Iris pigment epithelial cell (primary cell): ENCODE measurements at regions not wholly inside any gene's neighbourhood (a gene's known extent, or its start where the extent isn't known, plus 50 kb on each side); places are given as distances from the start of the nearest gene placed in this dataset.

ENCODE experiments used
- DNase-seq: peaks from one replicate; pipeline ENCODE4 v3.0.0-alpha.2; 2011; ENCODE audit warnings: low read depth

- no peak for DNase-seq
These were observed 52.0 kb upstream of the IRX6 start for GRCh38 chr16:55271945-55272513.

DNA sequence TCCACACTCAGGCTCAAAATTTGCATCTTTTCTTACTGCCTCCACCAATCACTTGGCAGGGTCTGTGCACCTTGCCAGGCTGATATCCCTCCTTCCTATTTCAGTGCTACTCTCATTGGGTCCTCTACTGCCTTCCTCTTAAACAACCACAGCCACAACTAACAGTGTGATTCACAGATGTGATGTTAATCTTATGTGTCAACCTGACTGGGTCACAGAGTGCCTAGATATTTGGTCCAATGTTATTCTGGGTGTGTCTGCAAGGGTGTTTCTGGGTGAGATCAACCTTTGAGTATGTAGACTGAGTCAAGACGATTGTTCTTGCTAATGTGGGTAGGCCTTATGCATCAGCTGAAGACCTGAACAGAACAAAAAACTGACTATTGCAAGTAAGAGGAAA is 51.3 kb upstream of the IRX6 start:
- no peak for DNase-seq

- DNase-seq: no peak
These were observed 50.6 kb upstream of the IRX6 start for GRCh38 chr16:55273356-55273755.

GRCh38 chr16:55273959-55274358 is 50.0 kb upstream of the IRX6 start:
- no peak for DNase-seq
